Liver (tissue), 8 donors: ENCODE measurements at regions not wholly inside any gene's neighbourhood (a gene's known extent, or its start where the extent isn't known, plus 50 kb on each side); places are given as distances from the start of the nearest gene placed in this dataset.

Source experiments
- DNase-seq: peaks from one replicate; pipeline ENCODE4 v3.0.0-alpha.2; 2017; ENCODE audit warnings: low spot score
- H3K27ac ChIP-seq, 2 donors: one replicate each; pipeline ENCODE4 v1.7.0; 2013; ENCODE audit warnings: inconsistent platforms in 2 of 2, low read length in 2 of 2, control low read depth in 1 of 2, low read depth in 1 of 2, mild to moderate bottlenecking in 1 of 2
- H3K27me3 ChIP-seq, 4 donors: one replicate each; pipeline versions ENCODE4 v1.6.1 to v1.7.0; 2013; ENCODE audit warnings: low read length in 3 of 4, inconsistent platforms in 1 of 4, mild to moderate bottlenecking in 1 of 4, moderate library complexity in 1 of 4; ENCODE audit not compliant: control insufficient read depth in 4 of 4, insufficient read depth in 4 of 4
- H3K36me3 ChIP-seq, 4 donors: one replicate each; pipeline versions ENCODE4 v1.6.1 to v1.7.0; 2013; ENCODE audit warnings: low read length in 3 of 4, mild to moderate bottlenecking in 3 of 4, low read depth in 1 of 4, moderate library complexity in 1 of 4; ENCODE audit not compliant: control insufficient read depth in 4 of 4, insufficient read depth in 3 of 4
- H3K4me1 ChIP-seq, 4 donors: one replicate each; pipeline versions ENCODE4 v1.6.1 to v1.7.0; 2013; ENCODE audit warnings: low read length in 3 of 4, mild to moderate bottlenecking in 3 of 4, moderate library complexity in 1 of 4; ENCODE audit not compliant: control insufficient read depth in 4 of 4, insufficient read depth in 4 of 4
- H3K4me3 ChIP-seq, 3 donors: one replicate each; pipeline versions ENCODE4 v1.6.1 to v1.7.0; 2013; ENCODE audit warnings: low read length in 3 of 3, control low read depth in 1 of 3, low read depth in 1 of 3, mild to moderate bottlenecking in 1 of 3
- H3K9ac ChIP-seq, 2 donors: one replicate each; pipeline ENCODE4 v1.7.0; 2013; ENCODE audit warnings: low read length in 2 of 2, mild to moderate bottlenecking in 2 of 2, moderate library complexity in 2 of 2, control low read depth in 1 of 2, low read depth in 1 of 2
- H3K9me3 ChIP-seq, 4 donors: one replicate each; pipeline versions ENCODE4 v1.6.1 to v1.7.0; 2013; ENCODE audit warnings: low read length in 3 of 4; ENCODE audit not compliant: control insufficient read depth in 4 of 4
- EGR1 ChIP-seq, 2 donors: IDR thresholded peaks; 2 replicates each; pipeline ENCODE4 v1.6.1; 2016 to 2018; ENCODE audit warnings: antibody characterized with exemption in 2 of 2, low read depth in 2 of 2
- FOXA1 ChIP-seq: IDR thresholded peaks from 2 replicates; pipeline ENCODE4 v1.6.1; 2016; ENCODE audit warnings: antibody characterized with exemption
- HNF4G ChIP-seq: IDR thresholded peaks from 2 replicates; pipeline ENCODE4 v1.6.1; 2016; ENCODE audit warnings: antibody characterized with exemption
- MAX ChIP-seq: IDR thresholded peaks from 2 replicates; pipeline ENCODE4 v1.6.1; 2016; ENCODE audit warnings: antibody characterized with exemption
- NR2F2 ChIP-seq: IDR thresholded peaks from 2 replicates; pipeline ENCODE4 v1.6.1; 2016; ENCODE audit warnings: antibody characterized with exemption
- RAD21 ChIP-seq, 2 donors: IDR thresholded peaks; 2 replicates each; pipeline ENCODE4 v1.6.1; 2016; ENCODE audit warnings: antibody characterized with exemption in 2 of 2, mild to moderate bottlenecking in 2 of 2
- REST ChIP-seq: IDR thresholded peaks from 2 replicates; pipeline ENCODE4 v1.6.1; 2016; ENCODE audit warnings: antibody characterized with exemption, mild to moderate bottlenecking
- RXRA ChIP-seq, 2 donors: IDR thresholded peaks; 2 replicates each; pipeline ENCODE4 v1.6.1; 2017 to 2018; ENCODE audit warnings: antibody characterized with exemption in 2 of 2, mild to moderate bottlenecking in 1 of 2
- TAF1 ChIP-seq: conservative IDR thresholded peaks from 2 replicates; pipeline ENCODE4 v1.6.1; 2016; ENCODE audit warnings: antibody characterized with exemption, mild to moderate bottlenecking
- YY1 ChIP-seq: IDR thresholded peaks from 2 replicates; pipeline ENCODE4 v1.6.1; 2016; ENCODE audit warnings: antibody characterized with exemption, mild to moderate bottlenecking
- WGBS: extraction: QIAGEN DNeasy Blood & Tissue Kit; methylation state at CpG from one replicate; pipeline ENCODE4 v1.1.7; 2013; 5-methylcytosine and 5-hydroxymethylcytosine counted together
- TF ChIP-seq, protein P1 (sequence below): fragments of 150-350 bp; IDR thresholded peaks from 2 replicates; pipeline ENCODE4 v1.5.1; 2017; ENCODE audit warnings: improper control_type of control experiment, low read depth, low read length; ENCODE audit not compliant: missing input control
- TF ChIP-seq, protein P2 (sequence below): IDR thresholded peaks from 2 replicates; pipeline ENCODE4 v1.6.1; 2016; ENCODE audit warnings: antibody characterized with exemption
- donor health status: healthy.
- donor health status: healthy.
- donor health status: healthy.
- donor health status: healthy.
- donor health status: healthy.

DNA sequence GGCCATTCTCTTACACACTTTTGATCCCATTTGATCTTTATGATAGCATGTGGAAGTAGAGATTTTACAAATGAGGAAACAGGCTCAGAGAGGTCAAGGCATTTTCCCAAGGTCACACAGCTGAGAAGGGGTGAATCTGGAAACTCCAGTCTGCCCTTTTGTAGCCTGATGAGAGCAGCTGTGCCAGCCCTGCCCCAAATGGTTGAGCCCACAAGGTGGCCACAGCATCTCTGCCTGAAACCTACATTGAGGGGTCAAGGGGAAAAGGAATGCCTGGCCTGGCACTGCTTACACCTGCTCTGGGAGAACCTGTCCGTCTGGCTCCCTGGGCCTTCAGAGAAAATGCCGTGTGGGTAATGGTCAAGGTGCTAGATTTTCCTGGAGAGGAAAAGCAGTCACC lies 200.2 kb upstream of the LINGO1 start:
- no peak for DNase-seq
- Histone ChIP-seq H3K4me1 (no peaks in the 10 kb centered on the region), H3K27me3 (no peaks in the 10 kb centered on the region), H3K36me3 (no peaks in the 10 kb centered on the region), H3K9ac (no peak overlapping the region), H3K4me3 (no peak overlapping the region), H3K27ac (no peak overlapping the region), H3K9me3 (no peaks in the 10 kb centered on the region)
- WGBS: 74% methylated on average over 2 of the region's 2 CpGs
- no peak for TF ChIP-seq EGR1 (IDR thresholded peaks at IDR 0.05; ENCODE audit: low read depth in 2 of 2)

DNA sequence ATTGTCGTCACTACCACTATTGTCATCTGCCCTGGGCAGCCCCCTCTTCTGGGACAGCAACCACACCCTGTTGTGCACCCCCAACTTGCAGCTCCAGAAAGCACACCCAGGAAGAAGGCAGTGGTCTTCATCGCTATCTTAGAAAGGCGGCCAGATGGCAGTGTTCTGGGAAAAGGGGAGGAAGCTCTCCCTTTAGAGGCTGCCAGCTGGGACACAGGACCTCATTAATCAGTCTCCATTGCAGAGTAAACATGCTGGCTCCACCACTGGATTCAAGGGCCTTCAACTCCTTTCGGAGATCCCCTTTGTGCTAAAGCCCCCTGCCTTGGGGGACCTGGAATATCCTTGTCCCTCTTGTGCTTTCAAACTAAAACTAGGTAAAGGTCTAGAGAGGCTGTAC lies 199.3 kb upstream of the LINGO1 start:
- 79% methylated on average over 4 of the region's 4 CpGs for WGBS
- DNase-seq: no peak
- TF ChIP-seq HNF4G (no peak), TAF1 (no peak), YY1 (no peak), NR2F2 (no peak), FOXA1 (no peak), REST (no peak), RAD21 (IDR thresholded peaks at IDR 0.05) (no peak), EGR1 (IDR thresholded peaks at IDR 0.05; ENCODE audit: low read depth in 2 of 2) (no peak), RXRA (IDR thresholded peaks at IDR 0.05) (no peak), MAX (no peak)
- TF ChIP-seq, protein P1, sequence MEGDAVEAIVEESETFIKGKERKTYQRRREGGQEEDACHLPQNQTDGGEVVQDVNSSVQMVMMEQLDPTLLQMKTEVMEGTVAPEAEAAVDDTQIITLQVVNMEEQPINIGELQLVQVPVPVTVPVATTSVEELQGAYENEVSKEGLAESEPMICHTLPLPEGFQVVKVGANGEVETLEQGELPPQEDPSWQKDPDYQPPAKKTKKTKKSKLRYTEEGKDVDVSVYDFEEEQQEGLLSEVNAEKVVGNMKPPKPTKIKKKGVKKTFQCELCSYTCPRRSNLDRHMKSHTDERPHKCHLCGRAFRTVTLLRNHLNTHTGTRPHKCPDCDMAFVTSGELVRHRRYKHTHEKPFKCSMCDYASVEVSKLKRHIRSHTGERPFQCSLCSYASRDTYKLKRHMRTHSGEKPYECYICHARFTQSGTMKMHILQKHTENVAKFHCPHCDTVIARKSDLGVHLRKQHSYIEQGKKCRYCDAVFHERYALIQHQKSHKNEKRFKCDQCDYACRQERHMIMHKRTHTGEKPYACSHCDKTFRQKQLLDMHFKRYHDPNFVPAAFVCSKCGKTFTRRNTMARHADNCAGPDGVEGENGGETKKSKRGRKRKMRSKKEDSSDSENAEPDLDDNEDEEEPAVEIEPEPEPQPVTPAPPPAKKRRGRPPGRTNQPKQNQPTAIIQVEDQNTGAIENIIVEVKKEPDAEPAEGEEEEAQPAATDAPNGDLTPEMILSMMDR: no peak
- TF ChIP-seq, protein P2, sequence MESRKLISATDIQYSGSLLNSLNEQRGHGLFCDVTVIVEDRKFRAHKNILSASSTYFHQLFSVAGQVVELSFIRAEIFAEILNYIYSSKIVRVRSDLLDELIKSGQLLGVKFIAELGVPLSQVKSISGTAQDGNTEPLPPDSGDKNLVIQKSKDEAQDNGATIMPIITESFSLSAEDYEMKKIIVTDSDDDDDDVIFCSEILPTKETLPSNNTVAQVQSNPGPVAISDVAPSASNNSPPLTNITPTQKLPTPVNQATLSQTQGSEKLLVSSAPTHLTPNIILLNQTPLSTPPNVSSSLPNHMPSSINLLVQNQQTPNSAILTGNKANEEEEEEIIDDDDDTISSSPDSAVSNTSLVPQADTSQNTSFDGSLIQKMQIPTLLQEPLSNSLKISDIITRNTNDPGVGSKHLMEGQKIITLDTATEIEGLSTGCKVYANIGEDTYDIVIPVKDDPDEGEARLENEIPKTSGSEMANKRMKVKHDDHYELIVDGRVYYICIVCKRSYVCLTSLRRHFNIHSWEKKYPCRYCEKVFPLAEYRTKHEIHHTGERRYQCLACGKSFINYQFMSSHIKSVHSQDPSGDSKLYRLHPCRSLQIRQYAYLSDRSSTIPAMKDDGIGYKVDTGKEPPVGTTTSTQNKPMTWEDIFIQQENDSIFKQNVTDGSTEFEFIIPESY: no peak

More for the DNA sequence above, 199.3 kb upstream of the LINGO1 start:
- no peaks in the 10 kb centered on the region for H3K27me3 ChIP-seq
- no peak overlapping the region for H3K4me3 ChIP-seq
- no peak overlapping the region for H3K9ac ChIP-seq
- H3K9me3 ChIP-seq: no peaks in the 10 kb centered on the region
- H3K27ac ChIP-seq: no peak overlapping the region
- H3K4me1 ChIP-seq: no peaks in the 10 kb centered on the region
- no peaks in the 10 kb centered on the region for H3K36me3 ChIP-seq
